ENCODE measurements at regions not wholly inside any gene's neighbourhood (a gene's known extent, or its start where the extent isn't known, plus 50 kb on each side); places are given as distances from the start of the nearest gene placed in this dataset.
"Not testable (repeated sequence)": the region's sequence is repeated elsewhere in the genome, so short reads cannot be mapped to it uniquely, and the experiment has no call there.

DNA sequence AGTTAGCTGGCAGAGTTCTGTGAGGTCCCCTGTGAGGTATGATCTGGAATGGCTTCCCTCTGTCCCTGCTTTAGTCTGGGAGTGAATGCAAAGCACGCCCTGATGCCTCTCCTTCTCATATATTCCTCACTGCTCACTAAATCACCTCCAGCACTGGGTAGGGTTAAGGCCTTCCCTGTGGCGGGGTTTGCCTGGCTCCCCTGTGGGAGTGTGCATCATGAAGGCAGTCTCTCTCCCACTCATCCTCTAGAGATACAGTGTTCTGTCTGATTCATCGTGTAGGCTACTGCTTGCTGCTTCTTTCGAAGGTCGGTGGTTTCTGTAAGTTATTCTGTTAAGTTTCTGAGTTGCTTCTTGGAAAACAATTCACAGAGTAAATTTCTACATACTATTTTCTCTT lies 420.0 kb upstream of the EYS start:
- H3K4me1 Mint-ChIP-seq = no peaks in the 10 kb centered on the region
- H3K27ac Mint-ChIP-seq = no peak overlapping the region
- H3K36me3 Mint-ChIP-seq (ENCODE audit: low read depth) = no peaks in the 10 kb centered on the region
- no peak for TF ChIP-seq CTCF (IDR thresholded peaks at IDR 0.05; ENCODE audit: unreplicated experiment in 3 of 3)
- H3K4me3 Mint-ChIP-seq = no peak overlapping the region
- H3K9me3 Mint-ChIP-seq = peaks cover 10% of the 10 kb centered on the region
- H3K27me3 Mint-ChIP-seq (ENCODE audit: low read depth) = peaks cover 8% of the 10 kb centered on the region

GRCh38 chr6:66126358-66126757 lies 419.3 kb upstream of the EYS start:
- peaks cover 10% of the 10 kb centered on the region for H3K9me3 Mint-ChIP-seq
- H3K4me3 Mint-ChIP-seq = no peak overlapping the region
- H3K4me1 Mint-ChIP-seq = no peaks in the 10 kb centered on the region
- H3K36me3 Mint-ChIP-seq (ENCODE audit: low read depth) = no peaks in the 10 kb centered on the region
- H3K27me3 Mint-ChIP-seq (ENCODE audit: low read depth) = peaks cover 8% of the 10 kb centered on the region
- no peak overlapping the region for H3K27ac Mint-ChIP-seq
- TF ChIP-seq CTCF (IDR thresholded peaks at IDR 0.05; ENCODE audit: unreplicated experiment in 3 of 3) = no peak

- Mint-ChIP-seq H3K9me3 (peaks cover 8% of the 10 kb centered on the region), H3K27ac (peak overlapping the region; percentile 7 to 55 (median 11)), H3K4me1 (peaks cover 12% of the 10 kb centered on the region), H3K27me3 (ENCODE audit: low read depth) (no peaks in the 10 kb centered on the region), H3K36me3 (ENCODE audit: low read depth) (no peaks in the 10 kb centered on the region), H3K4me3 (no peak overlapping the region)
- TF ChIP-seq CTCF (IDR thresholded peaks at IDR 0.05; ENCODE audit: unreplicated experiment in 3 of 3) = no peak
Measured at GRCh38 chr6:66103954-66104353, 396.9 kb upstream of the EYS start.

DNA sequence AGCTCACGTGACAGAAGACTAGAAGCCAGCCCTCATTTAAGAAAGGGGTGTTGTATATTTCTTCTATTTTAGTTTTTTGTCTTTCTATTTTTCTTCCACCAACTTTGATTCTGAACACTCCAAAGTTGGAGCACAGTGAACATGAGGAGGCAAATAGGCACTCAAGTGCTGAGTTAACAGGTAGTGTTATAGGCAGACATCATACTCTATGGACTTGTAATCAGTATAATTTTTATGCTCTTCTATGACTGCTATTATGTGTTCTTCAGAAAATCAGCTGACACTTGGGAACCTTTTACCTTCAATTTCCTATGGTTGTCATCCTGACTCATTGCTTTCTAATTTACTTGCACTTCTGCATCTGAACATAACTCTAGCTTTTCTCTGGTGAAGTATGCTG lies 396.3 kb upstream of the EYS start:
- Mint-ChIP-seq H3K9me3 (peaks cover 8% of the 10 kb centered on the region), H3K27ac (peak overlapping the region; percentile 7 to 55 (median 11)), H3K4me3 (no peak overlapping the region), H3K4me1 (peaks cover 12% of the 10 kb centered on the region), H3K36me3 (ENCODE audit: low read depth) (no peaks in the 10 kb centered on the region), H3K27me3 (ENCODE audit: low read depth) (no peaks in the 10 kb centered on the region)
- no peak for TF ChIP-seq CTCF (IDR thresholded peaks at IDR 0.05; ENCODE audit: unreplicated experiment in 3 of 3)

- Mint-ChIP-seq H3K4me3 (no peak overlapping the region), H3K27ac (no peak overlapping the region), H3K27me3 (ENCODE audit: low read depth) (no peaks in the 10 kb centered on the region), H3K9me3 (peaks cover 6% of the 10 kb centered on the region), H3K36me3 (ENCODE audit: low read depth) (no peaks in the 10 kb centered on the region), H3K4me1 (no peaks in the 10 kb centered on the region)
- TF ChIP-seq CTCF (IDR thresholded peaks at IDR 0.05; ENCODE audit: unreplicated experiment in 3 of 3) = no peak
Measured at GRCh38 chr6:66096679-66097078, 389.7 kb upstream of the EYS start.

DNA sequence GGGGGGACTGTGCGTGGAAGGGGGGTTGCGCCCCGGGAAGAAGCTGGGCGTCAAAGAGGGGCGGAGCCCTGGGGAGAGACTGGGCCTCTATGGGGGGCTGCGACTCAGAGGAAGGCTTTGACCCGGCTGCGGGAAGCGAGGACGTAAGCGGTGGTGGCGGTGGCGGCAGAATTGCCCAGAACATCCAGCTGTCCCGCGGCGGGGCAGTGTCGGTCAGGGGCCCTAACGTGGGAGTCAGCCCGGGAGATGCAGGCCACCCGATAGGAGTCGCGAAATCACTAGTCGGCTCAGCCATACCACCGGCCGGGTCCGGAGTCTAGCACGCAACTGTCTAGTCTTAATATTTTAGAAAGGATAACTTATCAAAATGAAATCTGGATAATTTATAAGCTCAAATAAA lies 387.6 kb upstream of the EYS start:
- Mint-ChIP-seq H3K36me3 (ENCODE audit: low read depth) (no peaks in the 10 kb centered on the region), H3K9me3 (peaks cover 6% of the 10 kb centered on the region), H3K4me1 (no peaks in the 10 kb centered on the region), H3K27ac (no peak overlapping the region), H3K27me3 (ENCODE audit: low read depth) (no peaks in the 10 kb centered on the region), H3K4me3 (no peak overlapping the region)
- no peak for TF ChIP-seq CTCF (IDR thresholded peaks at IDR 0.05; ENCODE audit: unreplicated experiment in 3 of 3)

GRCh38 chr6:66092306-66092705 lies 385.3 kb upstream of the EYS start:
- H3K9me3 Mint-ChIP-seq; H3K4me1 Mint-ChIP-seq; H3K27ac Mint-ChIP-seq; H3K4me3 Mint-ChIP-seq; H3K27me3 Mint-ChIP-seq (ENCODE audit: low read depth); H3K36me3 Mint-ChIP-seq (ENCODE audit: low read depth): not testable (repeated sequence)

All from nephron (organoid).